Smooth muscle cell (in vitro differentiated cells): ENCODE measurements at regions not wholly inside any gene's neighbourhood (a gene's known extent, or its start where the extent isn't known, plus 50 kb on each side); places are given as distances from the start of the nearest gene placed in this dataset.

Source experiments
- DNase-seq: peaks from one replicate; lab custom pipeline; 2025; ENCODE audit not compliant: unreplicated experiment; lab: John Stamatoyannopoulos, UW
- H2AFZ ChIP-seq: fragments of 200-600 bp; sonication (generic); 2 replicates; pipeline ENCODE4 v1.6.0; 2016; ENCODE audit warnings: antibody characterized with exemption, low read depth, mild to moderate bottlenecking
- H3F3A ChIP-seq: fragments of 200-600 bp; sonication (generic); 2 replicates; pipeline ENCODE4 v1.6.0; 2017; ENCODE audit warnings: antibody characterized with exemption, low read depth
- H3K27ac ChIP-seq: fragments of 200-600 bp; sonication (generic); 2 replicates; pipeline ENCODE4 v1.5.1; 2016; ENCODE audit warnings: low read depth, mild to moderate bottlenecking
- H3K27me3 ChIP-seq: fragments of 200-600 bp; sonication (generic); 2 replicates; pipeline ENCODE4 v1.6.1; 2016; ENCODE audit warnings: low read depth, mild to moderate bottlenecking
- H3K36me3 ChIP-seq: fragments of 200-600 bp; sonication (generic); 2 replicates; pipeline ENCODE4 v1.5.1; 2016; ENCODE audit warnings: low read depth
- H3K4me1 ChIP-seq: fragments of 200-600 bp; sonication (generic); 2 replicates; pipeline ENCODE4 v1.5.1; 2016; ENCODE audit warnings: low read depth
- H3K4me2 ChIP-seq: fragments of 200-600 bp; sonication (generic); 2 replicates; pipeline ENCODE4 v1.6.0; 2016; ENCODE audit warnings: mild to moderate bottlenecking
- H3K4me3 ChIP-seq: fragments of 200-600 bp; sonication (generic); 2 replicates; pipeline ENCODE4 v1.5.1; 2016; ENCODE audit warnings: mild to moderate bottlenecking
- H3K79me2 ChIP-seq: fragments of 200-600 bp; sonication (generic); 2 replicates; pipeline ENCODE4 v1.6.0; 2016; ENCODE audit warnings: low read depth, mild to moderate bottlenecking
- H3K9ac ChIP-seq: fragments of 200-600 bp; sonication (generic); 2 replicates; pipeline ENCODE4 v1.6.0; 2016; ENCODE audit warnings: low read depth
- H3K9me3 ChIP-seq: fragments of 200-600 bp; sonication (generic); replicated peaks from 2 replicates; pipeline ENCODE4 v1.5.1; 2016; ENCODE audit warnings: low read depth
- H4K20me1 ChIP-seq: fragments of 200-600 bp; sonication (generic); 2 replicates; pipeline ENCODE4 v1.6.0; 2016; ENCODE audit warnings: low read depth
- CTCF ChIP-seq: fragments of 200-600 bp; sonication (generic); IDR thresholded peaks from 2 replicates; pipeline ENCODE4 v1.5.1; 2017; ENCODE audit warnings: borderline replicate concordance, mild to moderate bottlenecking, antibody characterized with exemption; ENCODE audit not compliant: insufficient read depth, poor library complexity, severe bottlenecking
- WGBS: methylation state at CpG from one replicate; pipeline ENCODE4 v1.1.7; 2016; ENCODE audit warnings: low lambda C conversion rate; 5-methylcytosine and 5-hydroxymethylcytosine counted together

- no peaks in the 10 kb centered on the region for H3K4me1 ChIP-seq
- no peaks in the 10 kb centered on the region for H3K27me3 ChIP-seq
- no peaks in the 10 kb centered on the region for H4K20me1 ChIP-seq
- H3K79me2 ChIP-seq: no peaks in the 10 kb centered on the region
- H3K36me3 ChIP-seq: no peaks in the 10 kb centered on the region
- TF ChIP-seq CTCF: no peak
- no peaks in the 10 kb centered on the region for H3K9me3 ChIP-seq
- H3K27ac ChIP-seq: no peak overlapping the region
- H3K4me3 ChIP-seq: no peak overlapping the region
- DNase-seq: no peak
- H2AFZ ChIP-seq: no peak overlapping the region
- no peak overlapping the region for H3K4me2 ChIP-seq
- H3K9ac ChIP-seq: no peak overlapping the region
- H3F3A ChIP-seq: no peaks in the 10 kb centered on the region
- WGBS: 46% methylated on average over 6 of the region's 6 CpGs
These were observed 267.2 kb upstream of the PLXNA2 start for GRCh38 chr1:208511242-208511860.

- H3K4me3 ChIP-seq: no peak overlapping the region
- no peak overlapping the region for H3K27ac ChIP-seq
- no peaks in the 10 kb centered on the region for H3K4me1 ChIP-seq
- H4K20me1 ChIP-seq: no peaks in the 10 kb centered on the region
- H3F3A ChIP-seq: no peaks in the 10 kb centered on the region
- H3K9me3 ChIP-seq: no peaks in the 10 kb centered on the region
- no peak for TF ChIP-seq CTCF
- no peaks in the 10 kb centered on the region for H3K27me3 ChIP-seq
- no peak overlapping the region for H3K4me2 ChIP-seq
- DNase-seq: no peak
- H2AFZ ChIP-seq: no peak overlapping the region
- H3K79me2 ChIP-seq: no peaks in the 10 kb centered on the region
- H3K9ac ChIP-seq: no peak overlapping the region
- WGBS: 58% methylated on average over 2 of the region's 2 CpGs
- H3K36me3 ChIP-seq: no peaks in the 10 kb centered on the region
These were observed 269.6 kb upstream of the PLXNA2 start for GRCh38 chr1:208513799-208514198.

- no peaks in the 10 kb centered on the region for H3K9me3 ChIP-seq
- no peak overlapping the region for H3K9ac ChIP-seq
- no peak for TF ChIP-seq CTCF
- no peaks in the 10 kb centered on the region for H3K4me1 ChIP-seq
- WGBS: 92% methylated on average over 3 of the region's 3 CpGs
- H2AFZ ChIP-seq: no peak overlapping the region
- no peaks in the 10 kb centered on the region for H3K27me3 ChIP-seq
- no peaks in the 10 kb centered on the region for H3F3A ChIP-seq
- H3K36me3 ChIP-seq: no peaks in the 10 kb centered on the region
- no peaks in the 10 kb centered on the region for H3K79me2 ChIP-seq
- DNase-seq: no peak
- H3K27ac ChIP-seq: no peak overlapping the region
- no peak overlapping the region for H3K4me2 ChIP-seq
- no peaks in the 10 kb centered on the region for H4K20me1 ChIP-seq
- no peak overlapping the region for H3K4me3 ChIP-seq
These were observed 270.9 kb upstream of the PLXNA2 start for GRCh38 chr1:208515129-208515528.

- no peak for DNase-seq
- H3K36me3 ChIP-seq: no peaks in the 10 kb centered on the region
- no peaks in the 10 kb centered on the region for H3K27me3 ChIP-seq
- H3K4me3 ChIP-seq: no peak overlapping the region
- H3K27ac ChIP-seq: no peak overlapping the region
- TF ChIP-seq CTCF: no peak
- 89% methylated on average over 5 of the region's 5 CpGs for WGBS
- H3K9ac ChIP-seq: no peak overlapping the region
- no peak overlapping the region for H2AFZ ChIP-seq
- H3K4me1 ChIP-seq: no peaks in the 10 kb centered on the region
- H3K4me2 ChIP-seq: no peak overlapping the region
- no peaks in the 10 kb centered on the region for H3K9me3 ChIP-seq
- H3K79me2 ChIP-seq: no peaks in the 10 kb centered on the region
- H3F3A ChIP-seq: no peaks in the 10 kb centered on the region
- H4K20me1 ChIP-seq: no peaks in the 10 kb centered on the region
These were observed 272.6 kb upstream of the PLXNA2 start for GRCh38 chr1:208516780-208517179.
